NB4 (cell line): ENCODE measurements at regions not wholly inside any gene's neighbourhood (a gene's known extent, or its start where the extent isn't known, plus 50 kb on each side); places are given as distances from the start of the nearest gene placed in this dataset.

Source experiments
- MAX ChIP-seq: IDR thresholded peaks from 2 replicates; pipeline ENCODE4 v1.6.1; 2011; ENCODE audit warnings: low read depth, low read length
- MYC ChIP-seq: IDR thresholded peaks from 2 replicates; pipeline ENCODE4 v1.6.1; 2011; ENCODE audit warnings: low read depth, low read length
- POLR2A ChIP-seq: IDR thresholded peaks from 2 replicates; pipeline ENCODE4 v1.6.1; 2011; ENCODE audit warnings: mild to moderate bottlenecking; ENCODE audit not compliant: insufficient read length; ENCODE audit errors: extremely low read depth
- TF ChIP-seq, protein P1 (sequence below): IDR thresholded peaks from one replicate; pipeline ENCODE4 v1.5.1; 2012; ENCODE audit warnings: low read depth, low read length

DNA sequence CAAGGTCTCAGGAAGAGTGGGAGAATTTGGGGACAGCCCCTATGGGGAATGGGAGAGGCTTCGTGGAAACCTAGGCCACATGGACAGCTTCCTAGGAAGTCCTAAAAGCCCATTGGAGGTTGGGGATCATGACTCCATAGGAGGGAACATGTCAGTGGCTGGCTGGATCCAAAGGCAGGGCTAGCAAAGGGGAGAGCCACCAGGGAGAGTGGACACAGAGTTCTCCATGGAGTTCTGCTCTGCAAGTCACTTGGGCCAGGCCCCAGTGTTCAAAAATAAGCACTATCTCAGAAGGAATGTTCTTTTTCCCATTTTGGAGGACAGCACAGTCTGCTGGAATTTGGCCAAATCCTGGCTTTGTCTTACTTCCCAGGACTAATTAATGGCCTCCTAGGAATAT, 140.6 kb upstream of the RAD23B start:
- TF ChIP-seq, protein P1, sequence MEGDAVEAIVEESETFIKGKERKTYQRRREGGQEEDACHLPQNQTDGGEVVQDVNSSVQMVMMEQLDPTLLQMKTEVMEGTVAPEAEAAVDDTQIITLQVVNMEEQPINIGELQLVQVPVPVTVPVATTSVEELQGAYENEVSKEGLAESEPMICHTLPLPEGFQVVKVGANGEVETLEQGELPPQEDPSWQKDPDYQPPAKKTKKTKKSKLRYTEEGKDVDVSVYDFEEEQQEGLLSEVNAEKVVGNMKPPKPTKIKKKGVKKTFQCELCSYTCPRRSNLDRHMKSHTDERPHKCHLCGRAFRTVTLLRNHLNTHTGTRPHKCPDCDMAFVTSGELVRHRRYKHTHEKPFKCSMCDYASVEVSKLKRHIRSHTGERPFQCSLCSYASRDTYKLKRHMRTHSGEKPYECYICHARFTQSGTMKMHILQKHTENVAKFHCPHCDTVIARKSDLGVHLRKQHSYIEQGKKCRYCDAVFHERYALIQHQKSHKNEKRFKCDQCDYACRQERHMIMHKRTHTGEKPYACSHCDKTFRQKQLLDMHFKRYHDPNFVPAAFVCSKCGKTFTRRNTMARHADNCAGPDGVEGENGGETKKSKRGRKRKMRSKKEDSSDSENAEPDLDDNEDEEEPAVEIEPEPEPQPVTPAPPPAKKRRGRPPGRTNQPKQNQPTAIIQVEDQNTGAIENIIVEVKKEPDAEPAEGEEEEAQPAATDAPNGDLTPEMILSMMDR = no peak
- TF ChIP-seq POLR2A = no peak
- TF ChIP-seq MAX = no peak
- no peak for TF ChIP-seq MYC
